ENCODE measurements at regions not wholly inside any gene's neighbourhood (a gene's known extent, or its start where the extent isn't known, plus 50 kb on each side); places are given as distances from the start of the nearest gene placed in this dataset.

GRCh38 chr6:62737792-62738191, 451.8 kb upstream of the KHDRBS2 start:
- Histone ChIP-seq H3K9ac (ENCODE audit: low read length) (no peak overlapping the region), H3K27ac (ENCODE audit: low read depth, low read length) (no peak overlapping the region), H3K79me2 (ENCODE audit: insufficient read depth, low read length) (no peaks in the 10 kb centered on the region), H3K9me3 (ENCODE audit: insufficient read depth, low read depth, low read length) (no peaks in the 10 kb centered on the region), H3K4me3 (ENCODE audit: insufficient read depth, low read depth, low read length) (no peak overlapping the region), H2AFZ (ENCODE audit: low read depth, low read length) (no peak overlapping the region), H3K4me2 (ENCODE audit: low read length) (no peak overlapping the region), H3K36me3 (ENCODE audit: insufficient read depth, low read length) (no peaks in the 10 kb centered on the region), H4K20me1 (ENCODE audit: insufficient read depth, low read length) (no peaks in the 10 kb centered on the region), H3K27me3 (ENCODE audit: insufficient read depth, low read length) (no peaks in the 10 kb centered on the region), H3K4me1 (ENCODE audit: insufficient read depth, low read length) (no peaks in the 10 kb centered on the region)
- no peaks in the 10 kb centered on the region for H3K9me3 Mint-ChIP-seq (ENCODE audit: unreplicated experiment)
- H3K27ac Mint-ChIP-seq (ENCODE audit: unreplicated experiment), result no peak overlapping the region
- H3K4me1 Mint-ChIP-seq (ENCODE audit: low read depth, unreplicated experiment), result no peaks in the 10 kb centered on the region
- no peak overlapping the region for H3K4me3 Mint-ChIP-seq (ENCODE audit: unreplicated experiment)
- no peak for TF ChIP-seq CTCF (IDR thresholded peaks at IDR 0.05; ENCODE audit: insufficient read depth, low read depth, low read length)
- TF ChIP-seq EZH2 (IDR thresholded peaks at IDR 0.05; ENCODE audit: insufficient read depth, low read length), result no peak
- H3K27me3 Mint-ChIP-seq (ENCODE audit: low read depth, unreplicated experiment), result no peaks in the 10 kb centered on the region
- no peak for DNase-seq (ENCODE audit: low read depth)
- no peaks in the 10 kb centered on the region for H3K36me3 Mint-ChIP-seq (ENCODE audit: low read depth, unreplicated experiment)
- no peak for FAIRE-seq

- H2AFZ ChIP-seq (ENCODE audit: low read depth, low read length), result no peak overlapping the region
- no peaks in the 10 kb centered on the region for H3K27me3 ChIP-seq (ENCODE audit: insufficient read depth, low read length)
- no peak overlapping the region for H3K9ac ChIP-seq (ENCODE audit: low read length)
- TF ChIP-seq CTCF (IDR thresholded peaks at IDR 0.05; ENCODE audit: insufficient read depth, low read depth, low read length) (no peak), EZH2 (IDR thresholded peaks at IDR 0.05; ENCODE audit: insufficient read depth, low read length) (no peak)
- no peaks in the 10 kb centered on the region for H3K36me3 ChIP-seq (ENCODE audit: insufficient read depth, low read length)
- Mint-ChIP-seq H3K4me1 (ENCODE audit: low read depth, unreplicated experiment) (no peaks in the 10 kb centered on the region), H3K9me3 (ENCODE audit: unreplicated experiment) (peaks cover 2% of the 10 kb centered on the region), H3K4me3 (ENCODE audit: unreplicated experiment) (no peak overlapping the region), H3K36me3 (ENCODE audit: low read depth, unreplicated experiment) (no peaks in the 10 kb centered on the region), H3K27me3 (ENCODE audit: low read depth, unreplicated experiment) (no peaks in the 10 kb centered on the region), H3K27ac (ENCODE audit: unreplicated experiment) (no peak overlapping the region)
- H3K9me3 ChIP-seq (ENCODE audit: insufficient read depth, low read depth, low read length), result no peaks in the 10 kb centered on the region
- no peaks in the 10 kb centered on the region for H4K20me1 ChIP-seq (ENCODE audit: insufficient read depth, low read length)
- H3K4me3 ChIP-seq (ENCODE audit: insufficient read depth, low read depth, low read length), result no peak overlapping the region
- H3K79me2 ChIP-seq (ENCODE audit: insufficient read depth, low read length), result no peaks in the 10 kb centered on the region
- DNase-seq (ENCODE audit: low read depth), result no peak
- H3K27ac ChIP-seq (ENCODE audit: low read depth, low read length), result no peak overlapping the region
- no peaks in the 10 kb centered on the region for H3K4me1 ChIP-seq (ENCODE audit: insufficient read depth, low read length)
- H3K4me2 ChIP-seq (ENCODE audit: low read length), result no peak overlapping the region
- FAIRE-seq, result no peak
These were observed 435.4 kb upstream of the KHDRBS2 start for GRCh38 chr6:62721408-62721807.

GRCh38 chr6:62716719-62717118, 430.7 kb upstream of the KHDRBS2 start:
- no peak for DNase-seq (ENCODE audit: low read depth)
- Histone ChIP-seq H3K9me3 (ENCODE audit: insufficient read depth, low read depth, low read length) (no peaks in the 10 kb centered on the region), H2AFZ (ENCODE audit: low read depth, low read length) (no peak overlapping the region), H3K36me3 (ENCODE audit: insufficient read depth, low read length) (no peaks in the 10 kb centered on the region), H3K9ac (ENCODE audit: low read length) (no peak overlapping the region), H3K4me3 (ENCODE audit: insufficient read depth, low read depth, low read length) (no peak overlapping the region), H3K4me1 (ENCODE audit: insufficient read depth, low read length) (no peaks in the 10 kb centered on the region), H3K27me3 (ENCODE audit: insufficient read depth, low read length) (no peaks in the 10 kb centered on the region), H3K27ac (ENCODE audit: low read depth, low read length) (no peak overlapping the region), H4K20me1 (ENCODE audit: insufficient read depth, low read length) (no peaks in the 10 kb centered on the region), H3K79me2 (ENCODE audit: insufficient read depth, low read length) (no peaks in the 10 kb centered on the region), H3K4me2 (ENCODE audit: low read length) (no peak overlapping the region)
- no peak for FAIRE-seq
- no peak overlapping the region for H3K27ac Mint-ChIP-seq (ENCODE audit: unreplicated experiment)
- H3K4me1 Mint-ChIP-seq (ENCODE audit: low read depth, unreplicated experiment), result no peaks in the 10 kb centered on the region
- TF ChIP-seq CTCF (IDR thresholded peaks at IDR 0.05; ENCODE audit: insufficient read depth, low read depth, low read length) (no peak), EZH2 (IDR thresholded peaks at IDR 0.05; ENCODE audit: insufficient read depth, low read length) (no peak)
- no peaks in the 10 kb centered on the region for H3K9me3 Mint-ChIP-seq (ENCODE audit: unreplicated experiment)
- no peaks in the 10 kb centered on the region for H3K36me3 Mint-ChIP-seq (ENCODE audit: low read depth, unreplicated experiment)
- no peak overlapping the region for H3K4me3 Mint-ChIP-seq (ENCODE audit: unreplicated experiment)
- no peaks in the 10 kb centered on the region for H3K27me3 Mint-ChIP-seq (ENCODE audit: low read depth, unreplicated experiment)

Data from astrocyte (in vitro differentiated cells and primary cell).